Osteoblast (primary cell): ENCODE measurements at regions not wholly inside any gene's neighbourhood (a gene's known extent, or its start where the extent isn't known, plus 50 kb on each side); places are given as distances from the start of the nearest gene placed in this dataset.

Experiments used
- DNase-seq: peaks from one replicate; pipeline ENCODE4 v3.0.0; 2011; ENCODE audit warnings: low spot score, mixed read lengths; ENCODE audit not compliant: insufficient read length; ENCODE audit errors: missing footprints
- H2AFZ ChIP-seq: 2 replicates; pipeline ENCODE4 v1.6.0; 2011; ENCODE audit warnings: mild to moderate bottlenecking, low read length
- H3K27ac ChIP-seq: 2 replicates; pipeline ENCODE4 v1.5.1; 2011; ENCODE audit warnings: mild to moderate bottlenecking, low read depth, low read length, moderate library complexity
- H3K27me3 ChIP-seq: 2 replicates; pipeline ENCODE4 v1.6.0; 2012; ENCODE audit warnings: mild to moderate bottlenecking, control low read depth, inconsistent platforms, low read length, moderate library complexity; ENCODE audit not compliant: insufficient read depth
- H3K36me3 ChIP-seq: 2 replicates; pipeline ENCODE4 v1.5.1; 2011; ENCODE audit warnings: mild to moderate bottlenecking, low read length, control low read depth, moderate library complexity; ENCODE audit not compliant: insufficient read depth
- H3K4me1 ChIP-seq: 2 replicates; pipeline ENCODE4 v1.5.1; 2011; ENCODE audit warnings: mild to moderate bottlenecking, low read length, control low read depth, moderate library complexity; ENCODE audit not compliant: insufficient read depth
- H3K4me2 ChIP-seq: 2 replicates; pipeline ENCODE4 v1.6.0; 2011; ENCODE audit warnings: mild to moderate bottlenecking, low read length; ENCODE audit not compliant: insufficient read depth
- H3K4me3 ChIP-seq: fragments of 200-600 bp; sonication (generic); 3 replicates; pipeline ENCODE4 v1.5.1; 2012; ENCODE audit warnings: mild to moderate bottlenecking, low read length, inconsistent platforms; ENCODE audit not compliant: insufficient read depth
- H3K79me2 ChIP-seq: 2 replicates; pipeline ENCODE4 v1.6.0; 2012; ENCODE audit warnings: mild to moderate bottlenecking, low read length, control low read depth, inconsistent platforms; ENCODE audit not compliant: insufficient read depth
- H3K9me3 ChIP-seq: 2 replicates; pipeline ENCODE4 v1.5.1; 2011; ENCODE audit warnings: low read depth, low read length, control low read depth
- H4K20me1 ChIP-seq: 2 replicates; pipeline ENCODE4 v1.6.0; 2012; ENCODE audit warnings: mild to moderate bottlenecking, low read length, control low read depth; ENCODE audit not compliant: insufficient read depth
- CTCF ChIP-seq: IDR thresholded peaks from 2 replicates; pipeline ENCODE4 v1.5.1; 2011; ENCODE audit warnings: mild to moderate bottlenecking, low read depth, low read length, moderate library complexity; ENCODE audit errors: extremely low read depth

- Histone ChIP-seq H3K4me2 (no peak overlapping the region), H4K20me1 (no peaks in the 10 kb centered on the region), H2AFZ (no peak overlapping the region), H3K4me1 (peaks cover 33% of the 10 kb centered on the region), H3K4me3 (no peak overlapping the region), H3K27ac (peak overlapping the region; percentile 11), H3K79me2 (no peaks in the 10 kb centered on the region), H3K27me3 (no peaks in the 10 kb centered on the region), H3K36me3 (no peaks in the 10 kb centered on the region), H3K9me3 (no peaks in the 10 kb centered on the region)
- DNase-seq: no peak
- no peak for TF ChIP-seq CTCF
Measured at GRCh38 chr15:81886080-81886479, 159.7 kb downstream of the MEX3B start.

- Histone ChIP-seq H4K20me1 (no peaks in the 10 kb centered on the region), H3K4me1 (peaks cover 37% of the 10 kb centered on the region), H3K27me3 (no peaks in the 10 kb centered on the region), H3K9me3 (no peaks in the 10 kb centered on the region), H3K27ac (no peak overlapping the region), H2AFZ (no peak overlapping the region), H3K36me3 (no peaks in the 10 kb centered on the region), H3K4me2 (no peak overlapping the region), H3K79me2 (no peaks in the 10 kb centered on the region), H3K4me3 (no peak overlapping the region)
- no peak for DNase-seq
- TF ChIP-seq CTCF: no peak
Measured at GRCh38 chr15:81885135-81885534, 160.7 kb downstream of the MEX3B start.

- no peaks in the 10 kb centered on the region for H3K27me3 ChIP-seq
- H3K79me2 ChIP-seq: no peaks in the 10 kb centered on the region
- H3K4me1 ChIP-seq: peaks cover 19% of the 10 kb centered on the region
- H2AFZ ChIP-seq: no peak overlapping the region
- no peak overlapping the region for H3K4me3 ChIP-seq
- no peaks in the 10 kb centered on the region for H4K20me1 ChIP-seq
- no peak for TF ChIP-seq CTCF
- DNase-seq: no peak
- no peaks in the 10 kb centered on the region for H3K36me3 ChIP-seq
- no peak overlapping the region for H3K27ac ChIP-seq
- H3K9me3 ChIP-seq: no peaks in the 10 kb centered on the region
- H3K4me2 ChIP-seq: no peak overlapping the region
Measured at GRCh38 chr15:81882504-81882903, 163.3 kb downstream of the MEX3B start.

GRCh38 chr15:81880833-81881232 is 165.0 kb downstream of the MEX3B start:
- Histone ChIP-seq H2AFZ (no peak overlapping the region), H3K27me3 (no peaks in the 10 kb centered on the region), H3K4me1 (peaks cover 11% of the 10 kb centered on the region), H3K9me3 (no peaks in the 10 kb centered on the region), H3K36me3 (no peaks in the 10 kb centered on the region), H3K27ac (no peak overlapping the region), H3K79me2 (no peaks in the 10 kb centered on the region), H3K4me2 (no peak overlapping the region), H4K20me1 (no peaks in the 10 kb centered on the region), H3K4me3 (no peak overlapping the region)
- DNase-seq: no peak
- TF ChIP-seq CTCF: no peak
